ENCODE measurements at regions not wholly inside any gene's neighbourhood (a gene's known extent, or its start where the extent isn't known, plus 50 kb on each side); places are given as distances from the start of the nearest gene placed in this dataset.
"Not testable (repeated sequence)": the region's sequence is repeated elsewhere in the genome, so short reads cannot be mapped to it uniquely, and the experiment has no call there.

GRCh38 chr22:34834059-34834458 is 231.9 kb upstream of the ISX start:
- no peak for DNase-seq (ENCODE audit: low read depth in 3 of 3)

GRCh38 chr22:34834541-34834940 is 231.4 kb upstream of the ISX start:
- DNase-seq (ENCODE audit: low read depth in 3 of 3): not testable (repeated sequence)

DNA sequence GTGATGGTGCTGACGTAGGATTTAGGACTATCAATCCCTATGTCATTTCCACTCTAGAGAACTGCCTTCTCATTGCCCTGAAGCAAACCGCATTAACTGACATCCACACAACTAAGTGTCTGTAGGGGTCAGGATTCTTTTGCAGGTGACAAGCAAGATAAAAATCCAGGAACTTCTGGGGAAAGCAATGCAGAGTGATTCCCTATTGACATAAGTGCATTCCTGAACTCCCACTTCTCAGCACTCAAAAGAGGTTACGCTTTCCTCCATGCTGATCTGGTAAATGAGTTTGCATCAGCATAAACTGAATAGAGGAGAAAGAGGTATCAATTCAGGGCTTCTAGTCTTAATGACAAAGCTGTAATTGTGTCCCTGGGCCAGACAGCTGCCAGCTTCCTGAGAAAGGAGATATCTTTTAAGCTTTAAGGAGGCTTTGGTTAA is 224.6 kb upstream of the ISX start:
- no peak for DNase-seq (ENCODE audit: low read depth in 3 of 3)

- DNase-seq (ENCODE audit: low read depth in 3 of 3): no peak
These were observed 224.0 kb upstream of the ISX start for GRCh38 chr22:34841911-34842310.

- DNase-seq (ENCODE audit: low read depth in 3 of 3): no peak
These were observed 223.3 kb upstream of the ISX start for GRCh38 chr22:34842630-34843029.

DNA sequence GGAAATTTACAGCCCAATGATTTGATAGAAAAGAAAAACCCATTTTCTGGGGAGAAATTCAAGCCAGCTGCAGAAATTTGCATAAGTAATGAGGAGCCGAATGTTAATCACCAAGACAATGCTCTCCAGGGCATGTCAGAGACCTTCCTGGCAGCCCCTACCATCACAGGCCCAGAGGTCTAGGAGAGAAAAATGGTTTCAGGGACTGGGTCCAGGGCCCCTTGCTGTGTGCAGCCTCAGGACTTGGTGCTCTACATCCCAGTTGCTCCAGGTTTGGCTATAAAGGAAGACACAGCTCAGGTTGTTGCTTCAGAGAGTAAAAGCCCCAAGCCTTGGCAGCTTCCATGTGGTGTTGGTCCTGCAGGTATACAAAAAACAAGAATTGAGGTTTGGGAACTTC is 222.2 kb upstream of the ISX start:
- DNase-seq (ENCODE audit: low read depth in 3 of 3): not testable (repeated sequence)

GRCh38 chr22:34845391-34845790 is 220.6 kb upstream of the ISX start:
- DNase-seq (ENCODE audit: low read depth in 3 of 3): no peak

GRCh38 chr22:34847072-34847471 is 218.9 kb upstream of the ISX start:
- no peak for DNase-seq (ENCODE audit: low read depth in 3 of 3)

DNA sequence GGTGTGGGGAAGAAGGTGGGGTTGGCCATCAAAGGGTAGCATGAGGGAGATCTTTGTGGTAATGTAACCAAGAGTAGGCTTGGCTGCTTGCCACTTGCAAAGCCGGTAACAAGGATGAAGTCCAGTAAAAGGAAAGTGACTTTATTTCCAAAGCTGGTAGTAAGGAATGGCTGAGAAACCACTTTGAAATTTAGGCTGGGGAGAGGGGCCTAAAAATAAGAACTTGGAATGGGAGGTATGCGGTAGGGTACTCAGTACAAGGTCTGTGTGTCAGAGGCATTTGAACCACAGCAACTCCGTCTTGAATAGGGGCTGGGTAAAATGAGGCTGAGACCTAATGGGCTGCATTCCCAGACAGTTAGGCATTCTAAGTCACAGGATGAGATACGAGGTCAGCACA is 216.0 kb upstream of the ISX start:
- no peak for DNase-seq (ENCODE audit: low read depth in 3 of 3)

GRCh38 chr22:34851918-34852662 is 213.9 kb upstream of the ISX start:
- DNase-seq (ENCODE audit: low read depth in 3 of 3): no peak

GRCh38 chr22:34855471-34855870 is 210.5 kb upstream of the ISX start:
- no peak for DNase-seq (ENCODE audit: low read depth in 3 of 3)

DNA sequence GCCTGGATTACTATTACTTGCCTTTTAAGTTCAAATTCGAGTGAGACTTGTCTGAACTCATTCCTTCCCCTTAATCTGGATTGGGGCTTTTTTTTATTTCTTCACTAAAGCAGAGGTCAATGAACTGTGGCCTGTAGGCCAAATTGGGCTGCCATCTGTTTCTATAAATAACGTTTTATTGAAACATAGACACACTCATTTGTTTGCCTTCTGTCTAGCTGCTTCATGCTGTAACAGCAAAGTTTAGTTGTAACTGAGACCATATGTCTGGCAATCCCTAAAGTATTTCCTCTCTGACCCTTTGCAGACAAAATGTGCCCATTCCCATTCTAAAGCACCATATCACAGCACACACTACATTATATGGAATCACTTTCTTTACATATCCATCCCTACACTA is 207.9 kb upstream of the ISX start:
- no peak for DNase-seq (ENCODE audit: low read depth in 3 of 3)

DNA sequence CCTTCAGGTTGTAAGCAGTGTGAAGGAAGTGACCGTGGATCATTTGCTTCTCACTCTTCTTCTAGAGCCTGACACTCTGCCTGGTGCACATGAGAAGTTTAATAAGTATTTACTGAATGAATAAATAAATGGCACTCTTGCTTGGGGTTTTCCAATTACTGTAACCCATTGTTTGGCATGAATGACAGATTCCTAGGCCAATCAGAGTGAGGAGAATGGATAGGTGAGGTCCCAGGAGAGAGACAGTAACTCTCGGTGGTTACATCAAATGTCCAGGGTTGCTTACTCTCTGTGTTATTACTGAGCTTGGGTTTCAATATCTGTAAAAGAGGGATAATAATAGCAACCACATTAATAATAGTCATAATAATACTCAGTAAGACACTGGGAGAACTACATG is 204.2 kb upstream of the ISX start:
- DNase-seq (ENCODE audit: low read depth in 3 of 3): no peak

DNA sequence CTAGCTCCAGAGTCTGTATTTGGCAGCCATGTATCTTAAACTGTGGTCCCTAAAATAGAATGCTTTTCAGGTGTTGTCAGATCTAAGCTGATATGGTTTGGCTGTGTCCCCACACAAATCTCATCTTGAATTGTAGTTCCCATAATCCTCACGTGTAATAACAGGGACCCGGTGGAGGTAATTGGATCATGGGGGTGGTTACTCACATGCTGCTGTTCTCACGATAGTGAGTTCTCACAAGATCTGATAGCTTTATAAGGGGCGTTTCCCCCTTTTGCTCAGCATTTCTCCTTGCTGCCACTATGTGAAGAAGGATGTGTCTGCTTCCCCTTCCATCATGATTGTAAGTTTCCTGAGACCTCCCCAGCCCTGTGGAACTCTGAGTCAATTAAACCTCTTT is 199.9 kb upstream of the ISX start:
- no peak for DNase-seq (ENCODE audit: low read depth in 3 of 3)

GRCh38 chr22:34866495-34867131 is 199.3 kb upstream of the ISX start:
- DNase-seq (ENCODE audit: low read depth in 3 of 3): no peak

- no peak for DNase-seq (ENCODE audit: low read depth in 3 of 3)
These were observed 188.5 kb upstream of the ISX start for GRCh38 chr22:34877506-34877905.

DNA sequence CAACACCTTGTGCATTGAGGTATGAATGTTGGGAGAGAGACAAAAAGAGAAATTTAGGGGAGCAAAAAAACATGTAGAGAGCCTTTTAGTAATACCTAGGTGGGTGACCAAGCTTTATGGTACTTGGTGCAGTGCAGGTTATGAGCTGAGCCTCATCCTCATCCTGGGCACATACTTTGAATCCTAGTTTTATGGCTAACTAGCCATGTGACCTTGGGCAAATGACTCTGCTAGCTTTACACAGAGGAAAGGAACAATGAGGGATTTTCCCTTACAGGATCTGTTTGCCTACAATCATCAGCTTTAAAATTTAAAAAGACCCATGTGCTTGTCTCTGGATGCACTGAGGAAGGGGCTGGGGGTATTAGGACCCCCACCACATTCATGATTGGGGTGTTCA is 187.8 kb upstream of the ISX start:
- no peak for DNase-seq (ENCODE audit: low read depth in 3 of 3)

GRCh38 chr22:34879001-34879400 is 187.0 kb upstream of the ISX start:
- DNase-seq (ENCODE audit: low read depth in 3 of 3): no peak

DNA sequence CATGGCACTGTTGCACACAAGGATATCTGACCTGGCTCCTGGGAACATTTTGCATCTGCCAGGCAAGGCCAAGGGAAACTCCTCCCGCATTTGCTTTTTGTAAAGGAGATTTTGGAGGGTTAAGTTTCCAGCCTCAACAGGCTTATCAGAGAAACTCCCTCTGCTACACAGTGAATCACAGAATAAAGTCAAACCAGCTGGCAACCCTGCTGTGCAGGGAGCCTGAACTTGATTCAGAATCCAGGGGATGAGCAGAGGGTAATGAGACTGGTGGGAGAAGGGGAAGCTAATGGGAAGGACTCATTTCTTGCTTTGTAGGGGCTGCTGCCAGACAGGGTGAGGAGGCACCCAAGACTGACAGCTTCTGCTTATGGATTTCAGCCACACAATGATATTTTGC is 185.3 kb upstream of the ISX start:
- DNase-seq (ENCODE audit: low read depth in 3 of 3): no peak

DNA sequence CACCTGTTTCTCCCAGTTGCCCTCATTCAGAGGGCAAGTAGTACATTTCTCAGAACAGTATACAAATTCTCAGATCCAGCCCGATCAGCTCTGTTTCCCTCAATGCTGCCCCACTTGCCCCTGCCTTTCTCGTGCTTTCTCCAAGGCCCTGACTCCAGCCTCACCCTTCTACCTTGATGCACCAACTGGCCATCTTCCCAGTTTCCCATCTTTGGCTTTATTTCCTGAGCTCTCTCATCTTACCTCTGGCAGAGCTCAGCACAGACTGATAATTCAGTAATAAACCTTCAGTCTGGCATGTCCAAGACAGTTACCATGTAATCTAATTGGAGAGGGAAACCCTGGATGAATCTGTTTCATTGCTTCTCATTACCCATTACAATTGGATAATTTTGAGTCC is 184.5 kb upstream of the ISX start:
- DNase-seq (ENCODE audit: low read depth in 3 of 3): no peak

DNA sequence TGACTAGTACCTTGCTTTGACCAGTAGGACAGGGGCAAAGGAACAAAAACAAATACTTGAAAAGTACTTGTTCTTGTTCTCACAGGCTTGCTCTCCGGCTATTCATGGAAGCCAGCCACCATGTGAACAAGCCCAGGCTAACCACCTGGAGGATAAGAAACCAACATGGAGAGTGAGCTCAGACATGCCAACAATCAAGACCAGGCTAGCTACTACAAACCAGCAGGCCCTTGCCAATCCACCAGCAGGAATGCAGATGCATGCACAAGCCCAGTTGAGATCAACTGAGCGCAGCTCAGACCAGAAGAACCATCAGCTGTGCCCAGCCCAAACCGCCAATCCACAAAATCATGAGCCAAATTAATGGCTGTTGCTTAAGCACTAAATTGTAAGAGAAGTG is 180.1 kb upstream of the ISX start:
- DNase-seq (ENCODE audit: low read depth in 3 of 3): no peak

GRCh38 chr22:34886391-34886790 is 179.6 kb upstream of the ISX start:
- DNase-seq (ENCODE audit: low read depth in 3 of 3): no peak

- no peak for DNase-seq (ENCODE audit: low read depth in 3 of 3)
These were observed 179.1 kb upstream of the ISX start for GRCh38 chr22:34886812-34887211.

DNA sequence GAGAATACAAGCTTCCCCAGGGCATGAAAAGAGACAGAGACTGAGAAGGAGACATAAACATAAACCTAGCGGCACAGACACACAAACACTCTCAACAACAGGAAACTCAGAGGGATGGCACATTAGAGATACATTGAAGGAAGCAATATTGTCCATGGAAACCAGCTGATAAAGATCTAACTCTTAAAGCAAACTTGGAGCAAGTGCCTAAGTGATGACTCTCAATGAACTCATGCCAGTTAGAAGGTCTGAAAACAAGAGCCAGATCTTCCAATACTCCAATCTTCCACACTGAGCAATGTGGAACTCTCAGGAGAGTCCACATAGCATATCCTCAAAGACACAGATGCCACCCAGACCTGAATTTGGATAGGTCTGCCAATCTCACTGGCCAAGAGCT is 168.8 kb upstream of the ISX start:
- DNase-seq (ENCODE audit: low read depth in 3 of 3): no peak
